CD14-positive monocyte (primary cell): ENCODE measurements at regions not wholly inside any gene's neighbourhood (a gene's known extent, or its start where the extent isn't known, plus 50 kb on each side); places are given as distances from the start of the nearest gene placed in this dataset.

Source experiments
- DNase-seq, 3 donors: peaks; one replicate each; pipeline ENCODE4 v3.0.0-alpha.2; 2011 to 2022
- H2AFZ ChIP-seq: 2 replicates; pipeline ENCODE4 v1.6.0; 2012; ENCODE audit warnings: mild to moderate bottlenecking, low read depth, low read length, inconsistent platforms; ENCODE audit not compliant: insufficient read depth, poor library complexity, severe bottlenecking
- H3K27ac ChIP-seq, 2 donors: 1 replicate in 1 of 2; 2 replicates in 1 of 2; pipeline ENCODE4 v1.5.1; 2012 to 2013; ENCODE audit warnings: low read length in 2 of 2, control low read depth in 1 of 2, inconsistent platforms in 1 of 2, low read depth in 1 of 2, mild to moderate bottlenecking in 1 of 2
- H3K27me3 ChIP-seq, 2 donors: one replicate each; pipeline versions ENCODE4 v1.6.0 to v1.6.1; 2011 to 2013; ENCODE audit warnings: low read length in 2 of 2; ENCODE audit not compliant: control insufficient read depth in 2 of 2, insufficient read depth in 2 of 2
- H3K36me3 ChIP-seq, 2 donors: replicated peaks in 1 of 2; 1 replicate in 1 of 2; 2 replicates in 1 of 2; pipeline versions ENCODE4 v1.5.1 to v1.6.1; 2012 to 2013; ENCODE audit warnings: low read length in 2 of 2, control low read depth in 1 of 2, inconsistent platforms in 1 of 2, mild to moderate bottlenecking in 1 of 2; ENCODE audit not compliant: insufficient read depth in 2 of 2, control insufficient read depth in 1 of 2
- H3K4me1 ChIP-seq, 2 donors: 1 replicate in 1 of 2; 2 replicates in 1 of 2; pipeline versions ENCODE4 v1.5.1 to v1.6.1; 2012 to 2013; ENCODE audit warnings: low read length in 2 of 2, control low read depth in 1 of 2, inconsistent platforms in 1 of 2, mild to moderate bottlenecking in 1 of 2, moderate library complexity in 1 of 2; ENCODE audit not compliant: insufficient read depth in 2 of 2, control insufficient read depth in 1 of 2
- H3K4me2 ChIP-seq: replicated peaks from 2 replicates; pipeline ENCODE3; 2012; ENCODE audit warnings: low read length, moderate library complexity, mild to moderate bottlenecking; ENCODE audit not compliant: poor library complexity, severe bottlenecking; ENCODE audit errors: extremely low read depth
- H3K4me3 ChIP-seq, 3 experiments: fragments of 200-600 bp in 1 of 3; sonication (generic) in 1 of 3; replicated peaks in 1 of 3; 1 replicate in 2 of 3; 2 replicates in 1 of 3; pipeline ENCODE4 v1.5.1; 2011 to 2013; ENCODE audit warnings: low read length in 3 of 3, mild to moderate bottlenecking in 3 of 3, control low read depth in 2 of 3, low read depth in 2 of 3, inconsistent platforms in 1 of 3, moderate library complexity in 1 of 3
- H3K79me2 ChIP-seq: 2 replicates; pipeline ENCODE4 v1.6.0; 2012; ENCODE audit warnings: mild to moderate bottlenecking, control low read depth, inconsistent platforms, low read length, moderate library complexity; ENCODE audit not compliant: insufficient read depth
- H3K9ac ChIP-seq: 2 replicates; pipeline ENCODE4 v1.6.0; 2017; ENCODE audit warnings: low read length, mild to moderate bottlenecking; ENCODE audit not compliant: insufficient read depth, poor library complexity, severe bottlenecking
- H3K9me3 ChIP-seq, 2 donors: replicated peaks in 1 of 2; 1 replicate in 1 of 2; 2 replicates in 1 of 2; pipeline versions ENCODE4 v1.5.1 to v1.6.1; 2012 to 2013; ENCODE audit warnings: low read length in 2 of 2, control low read depth in 1 of 2; ENCODE audit not compliant: control insufficient read depth in 1 of 2, insufficient read depth in 1 of 2
- H4K20me1 ChIP-seq: 2 replicates; pipeline ENCODE4 v1.6.0; 2012; ENCODE audit warnings: mild to moderate bottlenecking, low read length, control low read depth, moderate library complexity; ENCODE audit not compliant: insufficient read depth
- H3K27ac Mint-ChIP-seq, 7 donors: one replicate each; pipeline ENCODE4 v1.8.0; 2020; ENCODE audit warnings: mild to moderate bottlenecking in 7 of 7, mixed read lengths in 7 of 7, moderate library complexity in 6 of 7, inconsistent platforms in 2 of 7
- H3K27me3 Mint-ChIP-seq, 3 donors: one replicate each; pipeline ENCODE4 v1.8.0; 2021 to 2022; ENCODE audit warnings: low read depth in 3 of 3, mild to moderate bottlenecking in 3 of 3, mixed read lengths in 3 of 3, moderate library complexity in 3 of 3, inconsistent platforms in 1 of 3
- H3K36me3 Mint-ChIP-seq, 2 donors: one replicate each; pipeline ENCODE4 v1.8.0; 2020; ENCODE audit warnings: mixed read lengths in 2 of 2, inconsistent platforms in 1 of 2, mild to moderate bottlenecking in 1 of 2
- H3K4me1 Mint-ChIP-seq: one replicate; pipeline ENCODE4 v1.8.0; 2020; ENCODE audit warnings: mild to moderate bottlenecking, mixed read lengths
- H3K4me3 Mint-ChIP-seq, 2 donors: one replicate each; pipeline ENCODE4 v1.8.0; 2020; ENCODE audit warnings: mild to moderate bottlenecking in 2 of 2, mixed read lengths in 2 of 2, moderate library complexity in 1 of 2
- H3K9me3 Mint-ChIP-seq, 7 donors: one replicate each; pipeline ENCODE4 v1.8.0; 2020 to 2022; ENCODE audit warnings: mixed read lengths in 7 of 7, mild to moderate bottlenecking in 6 of 7, moderate library complexity in 6 of 7, inconsistent platforms in 2 of 7
- WGBS: methylation state at CpG from one replicate; pipeline ENCODE4 v1.1.5; 2013; ENCODE audit warnings: missing lambda C conversion rate; ENCODE audit not compliant: insufficient coverage; 5-methylcytosine and 5-hydroxymethylcytosine counted together
- intact Hi-C, 2 donors: fragments of 100-400 bp; cut with micrococcal nuclease; formaldehyde crosslinking; loops; one replicate each; pipeline versions ENCODE4 v1.15.0 to v1.15.1; 2023
- TF ChIP-seq, protein P1 (sequence below): fragments of 200-600 bp; IDR thresholded peaks from one replicate; pipeline ENCODE4 v1.8.0; 2022; ENCODE audit warnings: antibody characterized with exemption, mild to moderate bottlenecking

DNA sequence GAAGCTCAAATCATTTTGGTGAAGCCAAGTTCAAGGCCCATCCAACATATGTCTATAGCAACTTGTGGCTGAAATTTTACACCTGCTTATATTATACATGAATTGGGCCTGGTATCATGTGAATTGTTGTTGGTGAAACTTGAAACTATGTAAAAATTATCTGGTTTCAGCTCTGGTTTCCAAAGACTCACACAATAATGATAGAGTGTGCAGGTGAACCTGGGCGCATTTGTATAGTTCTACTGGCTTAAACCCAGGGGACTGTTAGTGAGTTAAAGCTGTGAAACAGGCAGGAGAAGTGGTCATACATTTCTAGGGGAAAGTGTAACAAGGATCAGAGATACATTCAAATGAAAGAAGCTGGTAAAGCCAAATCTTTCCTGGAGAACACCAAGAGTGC is 627.3 kb downstream of the METTL15 start:
- no peak for DNase-seq
- Mint-ChIP-seq H3K36me3 (no peaks in the 10 kb centered on the region), H3K27me3 (no peaks in the 10 kb centered on the region), H3K4me1 (no peaks in the 10 kb centered on the region), H3K9me3 (peaks cover 0 to 8% (median 0%) of the 10 kb centered on the region in 7 donors), H3K4me3 (no peak overlapping the region), H3K27ac (no peak overlapping the region)
- no peaks in the 10 kb centered on the region for H3K27me3 ChIP-seq
- H3K4me2 ChIP-seq, result no peak overlapping the region
- H3K27ac ChIP-seq, result no peak overlapping the region
- no peaks in the 10 kb centered on the region for H3K36me3 ChIP-seq
- H3K4me1 ChIP-seq, result no peaks in the 10 kb centered on the region
- no peak overlapping the region for H3K4me3 ChIP-seq
- no peak overlapping the region for H2AFZ ChIP-seq
- WGBS, result no CpG with 5 or more reads among the region's 1 CpG
- H3K9ac ChIP-seq, result no peak overlapping the region
- H4K20me1 ChIP-seq, result no peaks in the 10 kb centered on the region
- TF ChIP-seq, protein P1, sequence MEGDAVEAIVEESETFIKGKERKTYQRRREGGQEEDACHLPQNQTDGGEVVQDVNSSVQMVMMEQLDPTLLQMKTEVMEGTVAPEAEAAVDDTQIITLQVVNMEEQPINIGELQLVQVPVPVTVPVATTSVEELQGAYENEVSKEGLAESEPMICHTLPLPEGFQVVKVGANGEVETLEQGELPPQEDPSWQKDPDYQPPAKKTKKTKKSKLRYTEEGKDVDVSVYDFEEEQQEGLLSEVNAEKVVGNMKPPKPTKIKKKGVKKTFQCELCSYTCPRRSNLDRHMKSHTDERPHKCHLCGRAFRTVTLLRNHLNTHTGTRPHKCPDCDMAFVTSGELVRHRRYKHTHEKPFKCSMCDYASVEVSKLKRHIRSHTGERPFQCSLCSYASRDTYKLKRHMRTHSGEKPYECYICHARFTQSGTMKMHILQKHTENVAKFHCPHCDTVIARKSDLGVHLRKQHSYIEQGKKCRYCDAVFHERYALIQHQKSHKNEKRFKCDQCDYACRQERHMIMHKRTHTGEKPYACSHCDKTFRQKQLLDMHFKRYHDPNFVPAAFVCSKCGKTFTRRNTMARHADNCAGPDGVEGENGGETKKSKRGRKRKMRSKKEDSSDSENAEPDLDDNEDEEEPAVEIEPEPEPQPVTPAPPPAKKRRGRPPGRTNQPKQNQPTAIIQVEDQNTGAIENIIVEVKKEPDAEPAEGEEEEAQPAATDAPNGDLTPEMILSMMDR, result no peak
- intact Hi-C loops, result no loop called here
- peaks cover 0 to 5% of the 10 kb centered on the region in 2 donors for H3K9me3 ChIP-seq
- no peaks in the 10 kb centered on the region for H3K79me2 ChIP-seq

DNA sequence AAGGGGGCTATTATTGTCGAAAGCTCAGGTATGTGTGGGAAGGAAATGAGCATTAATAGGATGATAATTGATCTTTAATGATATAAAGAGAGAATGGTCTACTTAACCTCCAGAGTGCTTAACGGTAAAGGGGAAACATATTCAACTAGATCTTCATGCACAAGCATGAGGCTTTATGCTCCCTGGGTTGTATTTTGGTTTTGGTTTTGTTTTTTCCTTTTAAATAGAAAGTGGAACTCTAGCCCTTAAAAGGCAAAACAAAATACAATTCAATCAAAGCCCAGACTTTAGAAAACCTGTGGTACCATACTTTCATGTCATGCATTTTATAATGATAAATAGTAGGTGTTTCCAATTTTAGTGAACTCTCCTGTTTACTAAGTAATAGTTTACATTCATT is 622.7 kb downstream of the METTL15 start:
- Histone ChIP-seq H3K36me3 (no peaks in the 10 kb centered on the region), H3K27me3 (no peaks in the 10 kb centered on the region), H4K20me1 (no peaks in the 10 kb centered on the region), H3K9me3 (peaks cover 5% of the 10 kb centered on the region in 2 donors), H3K27ac (no peak overlapping the region), H3K9ac (no peak overlapping the region), H3K4me1 (no peaks in the 10 kb centered on the region), H3K79me2 (no peaks in the 10 kb centered on the region), H3K4me2 (no peak overlapping the region), H2AFZ (no peak overlapping the region), H3K4me3 (no peak overlapping the region)
- TF ChIP-seq, protein P1, result no peak
- no peak for DNase-seq
- Mint-ChIP-seq H3K36me3 (no peaks in the 10 kb centered on the region), H3K27me3 (peaks cover 0 to 3% (median 0%) of the 10 kb centered on the region in 3 donors), H3K4me3 (no peak overlapping the region), H3K4me1 (no peaks in the 10 kb centered on the region), H3K9me3 (peaks cover 0 to 6% (median 0%) of the 10 kb centered on the region in 7 donors), H3K27ac (no peak overlapping the region)
- 86% methylated on average over 1 of the region's 2 CpGs for WGBS
- intact Hi-C loops, result no loop called here
